Peyer's patch (tissue), 4 donors: ENCODE measurements at regions not wholly inside any gene's neighbourhood (a gene's known extent, or its start where the extent isn't known, plus 50 kb on each side); places are given as distances from the start of the nearest gene placed in this dataset.

Experiments used
- DNase-seq, 3 donors: peaks; one replicate each; pipeline ENCODE4 v3.0.0-alpha.2; 2017 to 2019
- H3K27ac ChIP-seq, 4 donors: fragments of 200-600 bp; sonication (generic); one replicate each; pipeline ENCODE4 v1.5.1; 2016 to 2019
- H3K27me3 ChIP-seq, 2 donors: fragments of 200-600 bp; sonication (generic); one replicate each; pipeline ENCODE4 v1.5.1; 2019
- H3K36me3 ChIP-seq, 3 donors: fragments of 200-600 bp; sonication (generic); one replicate each; pipeline ENCODE4 v1.5.1; 2016 to 2019
- H3K4me1 ChIP-seq, 4 donors: fragments of 200-600 bp; sonication (generic); one replicate each; pipeline ENCODE4 v1.5.1; 2016 to 2019
- H3K4me3 ChIP-seq, 4 donors: fragments of 200-600 bp; sonication (generic); 1 replicate in 3 of 4; 2 replicates in 1 of 4; pipeline ENCODE4 v1.5.1; 2016 to 2019; ENCODE audit warnings: mild to moderate bottlenecking in 1 of 4
- H3K9me3 ChIP-seq, 4 donors: fragments of 200-600 bp; sonication (generic); one replicate each; pipeline ENCODE4 v1.5.1; 2016 to 2019; ENCODE audit warnings: mild to moderate bottlenecking in 1 of 4
- CTCF ChIP-seq, 6 experiments: fragments of 450-650 bp in 4 of 6; fragments of 200-600 bp in 2 of 6; sonication (generic) in 1 of 6; IDR thresholded peaks; one replicate each; pipeline ENCODE4 v1.5.1; 2017 to 2019; ENCODE audit warnings: antibody characterized with exemption in 6 of 6, mild to moderate bottlenecking in 3 of 6, moderate library complexity in 1 of 6
- POLR2A ChIP-seq, 2 donors: fragments of 450-650 bp; IDR thresholded peaks; one replicate each; pipeline ENCODE4 v1.5.1; 2017; ENCODE audit warnings: antibody characterized with exemption in 2 of 2, mild to moderate bottlenecking in 2 of 2, moderate library complexity in 2 of 2

GRCh38 chr9:111222757-111223156 lies 107.3 kb downstream of the OR2K2 start:
- H3K27me3 ChIP-seq, result no peaks in the 10 kb centered on the region
- H3K4me3 ChIP-seq, result no peak overlapping the region
- no peaks in the 10 kb centered on the region for H3K9me3 ChIP-seq
- DNase-seq, result no peak
- H3K27ac ChIP-seq, result no peak overlapping the region
- no peaks in the 10 kb centered on the region for H3K4me1 ChIP-seq
- TF ChIP-seq CTCF (IDR thresholded peaks at IDR 0.05), result no peak
- no peak for TF ChIP-seq POLR2A (IDR thresholded peaks at IDR 0.05)
- no peaks in the 10 kb centered on the region for H3K36me3 ChIP-seq

DNA sequence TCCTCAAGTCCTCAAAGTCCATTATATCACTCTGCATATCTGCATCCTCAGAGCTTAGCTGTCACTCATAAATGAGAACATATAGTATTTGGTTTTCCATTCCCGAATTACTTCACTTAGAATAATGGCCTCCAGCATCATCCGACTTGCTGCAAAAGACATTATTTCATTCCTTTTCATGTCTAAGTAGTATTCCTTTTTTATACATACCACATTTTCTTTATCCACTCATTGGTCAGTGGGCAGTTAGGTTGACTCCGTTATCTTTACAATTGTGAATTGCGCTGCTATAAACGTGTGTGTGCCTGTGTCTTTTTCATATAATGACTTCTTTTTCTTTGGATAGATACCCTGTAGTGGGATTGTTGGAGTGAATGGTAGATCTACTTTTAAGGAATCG lies 117.2 kb downstream of the OR2K2 start:
- H3K4me3 ChIP-seq, result no peak overlapping the region
- no peak overlapping the region for H3K27ac ChIP-seq
- no peaks in the 10 kb centered on the region for H3K4me1 ChIP-seq
- TF ChIP-seq CTCF (IDR thresholded peaks at IDR 0.05) (no peak), POLR2A (IDR thresholded peaks at IDR 0.05) (no peak)
- H3K27me3 ChIP-seq, result no peaks in the 10 kb centered on the region
- no peaks in the 10 kb centered on the region for H3K36me3 ChIP-seq
- no peaks in the 10 kb centered on the region for H3K9me3 ChIP-seq
- no peak for DNase-seq

- Histone ChIP-seq H3K27me3 (no peaks in the 10 kb centered on the region), H3K27ac (no peak overlapping the region), H3K4me3 (no peak overlapping the region), H3K9me3 (no peaks in the 10 kb centered on the region), H3K36me3 (no peaks in the 10 kb centered on the region), H3K4me1 (no peaks in the 10 kb centered on the region)
- TF ChIP-seq POLR2A (IDR thresholded peaks at IDR 0.05) (no peak), CTCF (IDR thresholded peaks at IDR 0.05) (no peak)
- DNase-seq, result no peak
These were observed 131.1 kb downstream of the OR2K2 start for GRCh38 chr9:111198936-111199335.

DNA sequence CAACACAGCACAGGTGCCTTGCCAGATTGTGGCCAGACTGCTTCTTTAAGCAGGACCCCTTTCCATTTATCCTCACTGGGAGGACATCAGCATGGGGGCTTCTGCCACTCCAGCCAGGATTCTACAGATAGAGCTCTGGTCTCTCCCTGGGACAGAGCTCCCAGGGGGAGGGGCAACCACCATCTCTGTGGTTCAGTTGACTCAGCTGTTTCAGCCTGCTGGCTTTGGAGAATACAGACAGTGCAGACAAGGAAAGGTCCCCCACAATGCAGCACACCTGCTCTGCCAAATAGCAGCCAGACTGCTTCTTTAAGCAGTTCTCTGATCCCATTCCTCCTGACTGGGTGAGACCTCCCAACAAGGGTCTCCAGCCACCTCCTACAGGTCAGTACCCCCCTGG lies 132.8 kb downstream of the OR2K2 start:
- no peak overlapping the region for H3K27ac ChIP-seq
- H3K36me3 ChIP-seq, result no peaks in the 10 kb centered on the region
- H3K4me1 ChIP-seq, result no peaks in the 10 kb centered on the region
- H3K4me3 ChIP-seq, result no peak overlapping the region
- H3K27me3 ChIP-seq, result no peaks in the 10 kb centered on the region
- TF ChIP-seq POLR2A (IDR thresholded peaks at IDR 0.05) (no peak), CTCF (IDR thresholded peaks at IDR 0.05) (no peak)
- H3K9me3 ChIP-seq, result no peaks in the 10 kb centered on the region
- DNase-seq, result no peak

DNA sequence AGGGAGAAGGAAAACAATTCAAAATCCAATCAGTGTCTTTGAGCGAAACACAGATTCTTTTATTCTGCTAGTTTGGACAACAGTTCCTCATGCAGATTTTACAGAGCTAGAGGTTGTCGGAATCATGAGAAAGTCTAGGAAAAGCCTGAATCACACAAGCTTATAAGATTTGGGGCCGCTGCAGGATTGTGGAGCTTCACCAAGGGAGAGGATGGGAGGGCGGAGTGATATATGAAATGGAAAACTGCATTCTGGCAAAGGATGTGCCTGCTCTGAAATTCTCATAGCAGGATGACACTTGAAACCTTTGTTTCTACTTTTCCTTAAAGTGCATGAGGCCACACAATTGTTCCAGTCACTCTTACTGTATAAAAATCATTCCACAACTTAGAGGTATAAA lies 134.3 kb downstream of the OR2K2 start:
- no peaks in the 10 kb centered on the region for H3K9me3 ChIP-seq
- H3K4me3 ChIP-seq, result no peak overlapping the region
- H3K36me3 ChIP-seq, result no peaks in the 10 kb centered on the region
- no peaks in the 10 kb centered on the region for H3K27me3 ChIP-seq
- no peak for DNase-seq
- no peak overlapping the region for H3K27ac ChIP-seq
- H3K4me1 ChIP-seq, result no peaks in the 10 kb centered on the region
- TF ChIP-seq CTCF (IDR thresholded peaks at IDR 0.05) (no peak), POLR2A (IDR thresholded peaks at IDR 0.05) (no peak)

DNA sequence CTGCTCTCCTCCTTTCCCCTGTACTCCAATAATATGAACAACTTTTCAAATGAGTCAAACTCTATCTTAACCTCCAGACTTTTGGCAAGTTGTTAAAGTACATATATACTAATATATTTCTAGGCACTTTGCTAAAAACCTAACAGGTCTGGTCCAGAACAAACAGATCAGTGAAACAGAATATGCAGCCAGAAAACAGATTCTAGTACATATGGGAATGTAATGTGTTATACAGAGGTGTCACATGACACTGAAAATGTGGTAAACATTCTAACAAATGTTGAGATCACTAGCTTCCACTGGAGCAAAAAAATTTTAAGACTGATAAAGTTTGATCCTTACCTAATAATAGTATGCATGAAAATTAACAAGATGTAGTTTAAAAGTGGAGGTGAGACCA lies 136.9 kb downstream of the OR2K2 start:
- Histone ChIP-seq H3K9me3 (no peaks in the 10 kb centered on the region), H3K36me3 (no peaks in the 10 kb centered on the region), H3K27me3 (no peaks in the 10 kb centered on the region), H3K27ac (no peak overlapping the region), H3K4me1 (no peaks in the 10 kb centered on the region), H3K4me3 (no peak overlapping the region)
- no peak for DNase-seq
- TF ChIP-seq CTCF (IDR thresholded peaks at IDR 0.05) (no peak), POLR2A (IDR thresholded peaks at IDR 0.05) (no peak)
